ENCODE measurements at regions not wholly inside any gene's neighbourhood (a gene's known extent, or its start where the extent isn't known, plus 50 kb on each side); places are given as distances from the start of the nearest gene placed in this dataset.

GRCh38 chr6:43983191-43983590, 144.1 kb downstream of the MRPL14 start:
- no peaks in the 10 kb centered on the region for H3K79me2 ChIP-seq (ENCODE audit: insufficient read depth, low read length)
- no peak for TF ChIP-seq CTCF (IDR thresholded peaks at IDR 0.05; ENCODE audit: extremely low read depth, low read depth, low read length)
- DNase-seq (ENCODE audit: insufficient read length, low spot score, missing footprints), result no peak
- H3K4me3 ChIP-seq (ENCODE audit: insufficient read depth, low read length), result no peak overlapping the region
- peaks cover 5% of the 10 kb centered on the region for H3K4me1 ChIP-seq (ENCODE audit: insufficient read depth, low read length)
- no peak overlapping the region for H3K27ac ChIP-seq (ENCODE audit: low read depth, low read length)
- H4K20me1 ChIP-seq (ENCODE audit: insufficient read depth, low read length), result no peaks in the 10 kb centered on the region
- no peaks in the 10 kb centered on the region for H3K9me3 ChIP-seq (ENCODE audit: low read depth, low read length)
- H3K36me3 ChIP-seq (ENCODE audit: insufficient read depth, low read length), result no peaks in the 10 kb centered on the region
- no peak overlapping the region for H3K4me2 ChIP-seq (ENCODE audit: insufficient read depth, low read length)
- H2AFZ ChIP-seq (ENCODE audit: low read length), result no peak overlapping the region
- H3K27me3 ChIP-seq (ENCODE audit: insufficient read depth, low read length), result no peaks in the 10 kb centered on the region

- Histone ChIP-seq H3K9me3 (ENCODE audit: low read depth, low read length) (no peaks in the 10 kb centered on the region), H3K4me2 (ENCODE audit: insufficient read depth, low read length) (no peak overlapping the region), H3K4me3 (ENCODE audit: insufficient read depth, low read length) (no peak overlapping the region), H3K36me3 (ENCODE audit: insufficient read depth, low read length) (no peaks in the 10 kb centered on the region), H4K20me1 (ENCODE audit: insufficient read depth, low read length) (no peaks in the 10 kb centered on the region), H3K27me3 (ENCODE audit: insufficient read depth, low read length) (no peaks in the 10 kb centered on the region), H3K27ac (ENCODE audit: low read depth, low read length) (no peak overlapping the region), H3K4me1 (ENCODE audit: insufficient read depth, low read length) (peaks cover 12% of the 10 kb centered on the region), H2AFZ (ENCODE audit: low read length) (no peak overlapping the region), H3K79me2 (ENCODE audit: insufficient read depth, low read length) (no peaks in the 10 kb centered on the region)
- no peak for DNase-seq (ENCODE audit: insufficient read length, low spot score, missing footprints)
- no peak for TF ChIP-seq CTCF (IDR thresholded peaks at IDR 0.05; ENCODE audit: extremely low read depth, low read depth, low read length)
Measured at GRCh38 chr6:43982084-43982625, 145.1 kb downstream of the MRPL14 start.

- H3K4me1 ChIP-seq (ENCODE audit: insufficient read depth, low read length), result peaks cover 15% of the 10 kb centered on the region
- H3K79me2 ChIP-seq (ENCODE audit: insufficient read depth, low read length), result no peaks in the 10 kb centered on the region
- no peak overlapping the region for H3K4me3 ChIP-seq (ENCODE audit: insufficient read depth, low read length)
- no peak overlapping the region for H3K27ac ChIP-seq (ENCODE audit: low read depth, low read length)
- H4K20me1 ChIP-seq (ENCODE audit: insufficient read depth, low read length), result no peaks in the 10 kb centered on the region
- no peak overlapping the region for H3K4me2 ChIP-seq (ENCODE audit: insufficient read depth, low read length)
- H2AFZ ChIP-seq (ENCODE audit: low read length), result no peak overlapping the region
- DNase-seq (ENCODE audit: insufficient read length, low spot score, missing footprints), result no peak
- TF ChIP-seq CTCF (IDR thresholded peaks at IDR 0.05; ENCODE audit: extremely low read depth, low read depth, low read length), result no peak
- no peaks in the 10 kb centered on the region for H3K27me3 ChIP-seq (ENCODE audit: insufficient read depth, low read length)
- H3K36me3 ChIP-seq (ENCODE audit: insufficient read depth, low read length), result no peaks in the 10 kb centered on the region
- H3K9me3 ChIP-seq (ENCODE audit: low read depth, low read length), result no peaks in the 10 kb centered on the region
Measured at GRCh38 chr6:43981363-43981990, 145.8 kb downstream of the MRPL14 start.

GRCh38 chr6:43980004-43980795, 147.1 kb downstream of the MRPL14 start:
- Histone ChIP-seq H3K79me2 (ENCODE audit: insufficient read depth, low read length) (no peaks in the 10 kb centered on the region), H2AFZ (ENCODE audit: low read length) (no peak overlapping the region), H3K27ac (ENCODE audit: low read depth, low read length) (no peak overlapping the region), H3K4me3 (ENCODE audit: insufficient read depth, low read length) (no peak overlapping the region), H4K20me1 (ENCODE audit: insufficient read depth, low read length) (no peaks in the 10 kb centered on the region), H3K4me2 (ENCODE audit: insufficient read depth, low read length) (no peak overlapping the region), H3K36me3 (ENCODE audit: insufficient read depth, low read length) (no peaks in the 10 kb centered on the region), H3K27me3 (ENCODE audit: insufficient read depth, low read length) (no peaks in the 10 kb centered on the region), H3K4me1 (ENCODE audit: insufficient read depth, low read length) (peaks cover 17% of the 10 kb centered on the region), H3K9me3 (ENCODE audit: low read depth, low read length) (peaks cover 3% of the 10 kb centered on the region)
- TF ChIP-seq CTCF (IDR thresholded peaks at IDR 0.05; ENCODE audit: extremely low read depth, low read depth, low read length), result no peak
- no peak for DNase-seq (ENCODE audit: insufficient read length, low spot score, missing footprints)

Data from osteoblast (primary cell).